RWPE1 (cell line): ENCODE measurements at regions not wholly inside any gene's neighbourhood (a gene's known extent, or its start where the extent isn't known, plus 50 kb on each side); places are given as distances from the start of the nearest gene placed in this dataset.
"Not testable (repeated sequence)": the region's sequence is repeated elsewhere in the genome, so short reads cannot be mapped to it uniquely, and the experiment has no call there.

Experiments used
- CTCF ChIA-PET: fragments of 350-600 bp; sonication (Branson Sonifier 250); formaldehyde crosslinking; extraction: SDS; loops from one replicate; lab custom pipeline; 2021; lab: Yijun Ruan, JAX
- POLR2A ChIA-PET: fragments of 400-600 bp; formaldehyde crosslinking; extraction: SDS; loops from one replicate; lab custom pipeline; 2020; ENCODE audit warnings: antibody characterized with exemption; ENCODE audit not compliant: low non-redundant PET; lab: Yijun Ruan, JAX
- DNase-seq: peaks from one replicate; pipeline ENCODE4 v3.0.0; 2012; ENCODE audit warnings: low spot score
- H3K27ac ChIP-seq: fragments of 450-650 bp; 2 replicates; pipeline ENCODE4 v1.5.1; 2017
- TF ChIP-seq, protein P1 (sequence below): fragments of 450-650 bp; conservative IDR thresholded peaks from 2 replicates; pipeline ENCODE4 v1.5.1; 2017; ENCODE audit warnings: low read depth, mild to moderate bottlenecking

DNA sequence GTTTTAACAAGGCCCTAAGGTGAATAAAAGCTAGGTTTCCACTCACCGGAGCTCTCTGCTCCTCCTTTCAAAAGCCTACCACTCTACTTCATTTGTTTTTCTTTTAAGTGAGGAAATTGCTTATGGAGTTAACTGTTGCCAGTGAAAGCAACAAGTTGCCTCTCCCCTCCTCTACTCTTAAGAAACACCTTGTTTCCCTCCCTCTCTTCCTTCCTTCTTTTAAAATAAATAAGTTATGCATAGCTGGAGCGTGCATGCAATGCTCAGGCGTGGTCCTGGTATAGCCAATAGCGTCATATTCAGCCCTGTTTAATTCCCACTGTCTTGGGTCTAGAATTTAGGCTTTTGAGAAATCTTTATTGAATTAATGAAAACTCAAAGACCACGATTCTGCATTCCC, 101.1 kb upstream of the IGF1R start:
- DNase-seq, result no peak
- POLR2A ChIA-PET, result no interaction called here

DNA sequence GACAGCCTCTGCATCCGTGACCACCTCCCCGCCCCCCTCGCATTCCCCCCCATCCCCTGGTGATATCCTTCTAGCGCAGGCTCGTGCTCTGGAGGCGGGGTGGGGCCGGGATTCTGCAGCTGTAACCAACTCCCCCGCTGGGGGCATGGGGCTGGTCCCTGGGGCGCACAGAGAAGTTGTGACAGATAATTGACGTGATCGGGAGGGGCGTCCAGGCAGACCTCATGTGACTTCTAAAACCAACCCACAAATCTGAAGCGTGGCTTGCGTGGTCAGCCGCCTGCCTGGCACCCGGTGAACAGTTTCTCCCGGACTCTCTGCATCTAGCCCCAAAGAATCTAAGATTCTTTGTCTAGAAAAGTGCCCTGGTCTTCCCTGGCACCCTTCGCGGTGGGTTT, 100.6 kb upstream of the IGF1R start:
- peak overlapping the region; percentile 84 for H3K27ac ChIP-seq
- POLR2A ChIA-PET, result no interaction called here
- TF ChIP-seq, protein P1, sequence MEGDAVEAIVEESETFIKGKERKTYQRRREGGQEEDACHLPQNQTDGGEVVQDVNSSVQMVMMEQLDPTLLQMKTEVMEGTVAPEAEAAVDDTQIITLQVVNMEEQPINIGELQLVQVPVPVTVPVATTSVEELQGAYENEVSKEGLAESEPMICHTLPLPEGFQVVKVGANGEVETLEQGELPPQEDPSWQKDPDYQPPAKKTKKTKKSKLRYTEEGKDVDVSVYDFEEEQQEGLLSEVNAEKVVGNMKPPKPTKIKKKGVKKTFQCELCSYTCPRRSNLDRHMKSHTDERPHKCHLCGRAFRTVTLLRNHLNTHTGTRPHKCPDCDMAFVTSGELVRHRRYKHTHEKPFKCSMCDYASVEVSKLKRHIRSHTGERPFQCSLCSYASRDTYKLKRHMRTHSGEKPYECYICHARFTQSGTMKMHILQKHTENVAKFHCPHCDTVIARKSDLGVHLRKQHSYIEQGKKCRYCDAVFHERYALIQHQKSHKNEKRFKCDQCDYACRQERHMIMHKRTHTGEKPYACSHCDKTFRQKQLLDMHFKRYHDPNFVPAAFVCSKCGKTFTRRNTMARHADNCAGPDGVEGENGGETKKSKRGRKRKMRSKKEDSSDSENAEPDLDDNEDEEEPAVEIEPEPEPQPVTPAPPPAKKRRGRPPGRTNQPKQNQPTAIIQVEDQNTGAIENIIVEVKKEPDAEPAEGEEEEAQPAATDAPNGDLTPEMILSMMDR, result no peak; the same call in 1 of the 2 replicates
- CTCF ChIA-PET, result interaction anchor here (1.0 kb wide), 1 partner anchor 101 kb away, joined by 3 read pairs; no protein-coding TSS in a partner anchor
- DNase-seq, result no peak

More for the DNA sequence above, 101.1 kb upstream of the IGF1R start:
- H3K27ac ChIP-seq, result peak overlapping the region; percentile 84
- TF ChIP-seq, protein P1, result no peak
- CTCF ChIA-PET, result interaction anchor here (0.6 kb wide), 1 partner anchor 551 kb away, joined by 4 read pairs; no protein-coding TSS in a partner anchor

DNA sequence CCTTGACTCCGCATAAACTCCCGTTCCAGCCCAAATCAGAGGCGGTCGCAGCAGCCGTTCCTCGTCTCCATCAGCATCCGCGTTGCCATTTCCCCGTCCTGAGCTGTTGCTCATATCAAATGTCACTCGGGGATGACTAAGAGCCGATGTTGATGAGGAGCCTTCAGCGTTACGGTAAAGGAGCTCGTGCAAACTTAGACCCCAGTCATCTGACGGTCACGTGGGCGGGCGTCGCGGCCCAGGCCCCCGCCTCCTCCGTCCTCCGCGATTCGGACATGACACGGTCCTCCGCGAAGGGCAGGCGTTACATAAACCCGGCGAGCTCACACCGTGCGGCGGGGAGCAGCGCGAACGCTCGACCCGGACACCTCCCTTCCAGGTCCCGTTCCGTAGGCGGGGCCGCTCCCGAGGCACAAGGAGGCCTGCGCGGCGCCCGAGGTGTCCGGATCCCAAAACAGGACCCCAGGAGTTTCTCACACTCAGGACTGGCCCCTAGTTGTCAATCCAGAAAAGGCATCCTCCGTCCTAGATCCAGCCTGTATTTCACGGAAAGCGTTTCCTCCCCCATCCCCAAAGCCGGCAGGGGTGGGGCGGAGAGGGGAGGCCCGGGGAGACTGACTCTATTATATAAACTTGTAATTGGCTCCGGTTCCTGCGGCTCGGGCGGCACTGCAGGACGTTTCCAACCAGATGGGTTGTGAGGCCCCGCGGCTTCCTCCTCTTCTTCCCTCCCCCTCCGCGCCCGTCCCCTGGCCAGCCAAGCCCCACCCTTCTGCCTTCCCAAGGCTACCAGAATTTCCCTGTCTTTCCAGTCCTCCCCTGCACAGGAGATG, 100.0 kb upstream of the IGF1R start:
- POLR2A ChIA-PET, result no interaction called here
- TF ChIP-seq, protein P1, result no peak
- H3K27ac ChIP-seq, result peak overlapping the region; percentile 84
- DNase-seq, result peak; percentile 71
- CTCF ChIA-PET, result interaction anchor here (0.5 to 1.0 kb wide), 2 partner anchors 34 to 101 kb away, joined by 3 read pairs; no protein-coding TSS in a partner anchor

DNA sequence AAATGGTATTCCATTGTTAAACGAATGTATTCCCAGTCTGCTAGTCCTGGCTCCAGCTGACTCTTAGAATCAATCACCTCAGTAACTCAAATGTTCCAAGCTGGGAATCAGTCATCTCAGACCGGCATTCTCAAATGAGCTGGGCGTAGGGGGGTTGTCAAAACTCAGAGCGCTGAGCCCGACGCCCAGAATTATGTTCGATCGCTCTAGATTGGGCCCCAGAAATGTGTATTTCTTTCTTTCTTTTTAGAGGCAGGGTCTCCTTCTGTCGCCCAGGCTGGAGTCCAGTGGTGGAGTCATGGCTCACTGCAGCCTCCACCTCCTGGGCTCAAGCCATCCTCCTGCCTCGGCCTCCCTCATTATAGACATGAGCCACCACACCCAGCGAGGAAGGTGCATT, 99.3 kb upstream of the IGF1R start:
- peak overlapping the region; percentile 84 for H3K27ac ChIP-seq
- no peak for DNase-seq
- CTCF ChIA-PET, result no interaction called here
- TF ChIP-seq, protein P1, result no peak
- POLR2A ChIA-PET, result no interaction called here

DNA sequence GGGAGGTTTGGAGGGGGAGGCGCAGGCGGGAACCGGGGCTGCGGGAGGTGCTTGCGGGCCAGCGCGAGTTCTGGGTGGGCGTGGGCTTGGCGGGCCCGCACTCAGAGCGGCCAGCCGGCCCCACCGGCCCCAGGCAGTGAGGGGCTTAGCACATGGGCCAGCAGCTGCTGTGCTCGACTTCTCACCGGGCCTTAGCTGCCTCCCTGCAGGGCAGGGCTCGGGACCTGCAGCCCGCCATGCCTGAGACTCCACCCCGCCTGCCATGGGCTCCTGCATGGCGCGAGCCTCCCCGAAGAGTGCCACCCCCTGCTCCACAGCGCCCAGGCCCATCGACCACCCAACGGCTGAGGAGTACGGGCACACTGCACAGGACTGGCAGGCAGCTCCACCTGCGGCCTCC, 98.6 kb upstream of the IGF1R start:
- no peak overlapping the region for H3K27ac ChIP-seq
- TF ChIP-seq, protein P1, result no peak
- POLR2A ChIA-PET, result no interaction called here
- DNase-seq, result no peak
- CTCF ChIA-PET, result interaction anchor here (0.6 kb wide), 1 partner anchor 520 kb away, joined by 3 read pairs; no protein-coding TSS in a partner anchor

DNA sequence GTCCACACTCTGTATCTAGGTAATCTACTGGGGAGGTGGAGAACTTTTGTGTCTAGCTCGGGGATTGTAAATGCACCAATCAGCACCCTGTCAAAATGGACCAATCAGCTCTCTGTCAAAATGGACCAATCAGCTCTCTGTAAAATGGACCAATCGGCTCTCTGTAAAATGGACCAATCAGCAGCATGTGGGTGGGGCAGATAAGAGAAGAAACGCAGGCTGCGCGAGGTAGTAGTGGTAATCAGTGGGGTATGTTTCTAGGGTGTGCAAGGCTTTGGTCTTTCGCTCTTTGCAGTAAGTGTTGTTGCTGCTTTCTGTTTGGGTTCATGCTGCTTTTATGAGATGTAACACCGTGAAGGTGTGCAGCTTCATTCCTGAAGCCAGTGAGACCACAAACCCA, 98.0 kb upstream of the IGF1R start:
- not testable (repeated sequence) for H3K27ac ChIP-seq, DNase-seq
- POLR2A ChIA-PET, result interaction anchor here (0.6 kb wide), 1 partner anchor 29 kb away, joined by 3 read pairs; no protein-coding TSS in a partner anchor
- CTCF ChIA-PET, result interaction anchor here (0.6 kb wide), 1 partner anchor 521 kb away, joined by 3 read pairs; no protein-coding TSS in a partner anchor

DNA sequence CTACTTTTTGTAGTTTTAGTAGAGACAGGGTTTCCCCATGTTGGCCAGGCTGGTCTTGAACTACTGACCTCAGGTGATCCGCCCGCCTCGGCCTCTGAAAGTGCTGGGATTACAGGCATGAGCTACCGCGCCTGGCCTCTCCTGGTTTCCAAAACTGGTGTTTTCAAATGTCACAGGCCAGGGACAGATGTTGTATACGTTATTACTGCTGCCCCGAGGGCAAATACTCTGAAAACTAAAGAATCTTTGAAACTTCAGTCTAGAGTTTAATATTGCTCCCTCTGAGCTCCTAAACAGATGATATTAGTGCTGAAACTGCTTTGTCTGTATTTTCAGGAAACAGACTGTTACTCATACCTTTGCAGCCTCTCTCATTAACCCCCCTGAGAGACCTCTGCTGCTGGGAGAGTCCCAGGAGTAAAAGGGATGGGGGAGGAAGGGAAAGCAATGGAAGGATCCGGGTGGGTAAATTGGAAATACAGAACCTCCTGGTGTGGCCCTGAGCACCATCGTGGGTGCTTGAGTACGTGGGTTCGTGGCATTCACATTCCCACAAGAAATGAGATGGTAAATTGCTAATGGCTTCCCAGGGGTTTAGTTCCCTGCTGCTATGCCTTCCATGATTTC, 96.3 kb upstream of the IGF1R start:
- H3K27ac ChIP-seq, result no peak overlapping the region
- DNase-seq, result no peak
- TF ChIP-seq, protein P1, result no peak
- ChIA-PET CTCF (no interaction called here), POLR2A (no interaction called here)
